ENCODE measurements at regions not wholly inside any gene's neighbourhood (a gene's known extent, or its start where the extent isn't known, plus 50 kb on each side); places are given as distances from the start of the nearest gene placed in this dataset.
"Not testable (repeated sequence)": the region's sequence is repeated elsewhere in the genome, so short reads cannot be mapped to it uniquely, and the experiment has no call there.

- no peak for DNase-seq
These were observed 397.6 kb downstream of the GBE1 start for GRCh38 chr3:81363816-81364215.

GRCh38 chr3:81354119-81354518 is 407.3 kb downstream of the GBE1 start:
- no peak for DNase-seq

GRCh38 chr3:81352867-81353266 is 408.6 kb downstream of the GBE1 start:
- DNase-seq: no peak

GRCh38 chr3:81349816-81350340 is 411.6 kb downstream of the GBE1 start:
- no peak for DNase-seq

GRCh38 chr3:81339040-81339845 is 422.2 kb downstream of the GBE1 start:
- no peak for DNase-seq

GRCh38 chr3:81336470-81336869 is 425.0 kb downstream of the GBE1 start:
- no peak for DNase-seq

GRCh38 chr3:81329835-81330234 is 431.6 kb downstream of the GBE1 start:
- DNase-seq: not testable (repeated sequence)

- DNase-seq: no peak
These were observed 435.2 kb downstream of the GBE1 start for GRCh38 chr3:81326245-81326644.

- no peak for DNase-seq
These were observed 440.6 kb downstream of the GBE1 start for GRCh38 chr3:81320862-81321261.

- DNase-seq: no peak
These were observed 446.4 kb downstream of the GBE1 start for GRCh38 chr3:81315030-81315429.

GRCh38 chr3:81311321-81311720 is 450.1 kb downstream of the GBE1 start:
- DNase-seq: no peak

- DNase-seq: no peak
These were observed 453.1 kb downstream of the GBE1 start for GRCh38 chr3:81308306-81308705.

- no peak for DNase-seq
These were observed 454.2 kb downstream of the GBE1 start for GRCh38 chr3:81307221-81307620.

GRCh38 chr3:81303321-81303720 is 458.1 kb downstream of the GBE1 start:
- DNase-seq: no peak

GRCh38 chr3:81302045-81302444 is 459.4 kb downstream of the GBE1 start:
- DNase-seq: peak; percentile 13

GRCh38 chr3:81301230-81301629 is 460.2 kb downstream of the GBE1 start:
- no peak for DNase-seq

- no peak for DNase-seq
These were observed 461.0 kb downstream of the GBE1 start for GRCh38 chr3:81300324-81300927.

GRCh38 chr3:81299481-81299880 is 462.0 kb downstream of the GBE1 start:
- DNase-seq: no peak

GRCh38 chr3:81295906-81296577 is 465.4 kb downstream of the GBE1 start:
- DNase-seq: no peak

- no peak for DNase-seq
These were observed 468.3 kb downstream of the GBE1 start for GRCh38 chr3:81293156-81293555.

GRCh38 chr3:81291586-81291985 is 469.9 kb downstream of the GBE1 start:
- no peak for DNase-seq

GRCh38 chr3:81289676-81290075 is 471.8 kb downstream of the GBE1 start:
- DNase-seq: no peak

GRCh38 chr3:81279481-81280379 is 481.7 kb downstream of the GBE1 start:
- no peak for DNase-seq

All from inflammatory macrophage treated with lipopolysaccharide for 4 hours (primary cell).